Endothelial cell of umbilical vein (primary cell): ENCODE measurements at regions not wholly inside any gene's neighbourhood (a gene's known extent, or its start where the extent isn't known, plus 50 kb on each side); places are given as distances from the start of the nearest gene placed in this dataset.

Source experiments
- EZH2 ChIP-seq: IDR thresholded peaks from 2 replicates; pipeline ENCODE4 v1.6.1; 2012; ENCODE audit warnings: borderline replicate concordance, low read depth, mild to moderate bottlenecking, moderate library complexity, low read length, inconsistent platforms; ENCODE audit not compliant: severe bottlenecking
- FOS ChIP-seq: IDR thresholded peaks from 2 replicates; pipeline ENCODE4 v1.6.1; 2011; ENCODE audit warnings: mild to moderate bottlenecking, low read length, moderate library complexity, borderline replicate concordance; ENCODE audit not compliant: insufficient read depth
- GATA2 ChIP-seq: IDR thresholded peaks from 2 replicates; pipeline ENCODE4 v1.7.0; 2011; ENCODE audit warnings: low read depth, mild to moderate bottlenecking, moderate library complexity, mixed read lengths, low read length; ENCODE audit not compliant: insufficient read length, insufficient read depth
- JUN ChIP-seq: IDR thresholded peaks from 2 replicates; pipeline ENCODE4 v1.6.1; 2011; ENCODE audit warnings: borderline replicate concordance, low read depth; ENCODE audit not compliant: insufficient read length, insufficient read depth
- MYC ChIP-seq: IDR thresholded peaks from one replicate; pipeline ENCODE4 v1.6.1; 2011; ENCODE audit warnings: mild to moderate bottlenecking, low read depth, low read length
- POLR2A ChIP-seq: IDR thresholded peaks from 2 replicates; pipeline ENCODE4 v1.6.1; 2012; ENCODE audit warnings: low read depth, mild to moderate bottlenecking, control low read depth, low read length
- POLR2AphosphoS5 ChIP-seq: IDR thresholded peaks from 2 replicates; pipeline ENCODE4 v1.6.1; 2012; ENCODE audit warnings: low read depth, mild to moderate bottlenecking, control low read depth, low read length, moderate library complexity; ENCODE audit not compliant: insufficient read depth
- TF ChIP-seq, protein P1 (sequence below): IDR thresholded peaks from 2 replicates; pipeline ENCODE4 v1.6.1; 2011; ENCODE audit not compliant: insufficient read depth, insufficient read length
- TF ChIP-seq, protein P2 (sequence below), 2 donors: IDR thresholded peaks; 1 replicate in 1 of 2; 2 replicates in 1 of 2; pipeline ENCODE4 v1.5.1; 2011; ENCODE audit warnings: low read length in 2 of 2, mild to moderate bottlenecking in 2 of 2, moderate library complexity in 2 of 2, control low read depth in 1 of 2, inconsistent platforms in 1 of 2, low read depth in 1 of 2; ENCODE audit not compliant: insufficient read depth in 1 of 2; ENCODE audit errors: extremely low read depth in 1 of 2

DNA sequence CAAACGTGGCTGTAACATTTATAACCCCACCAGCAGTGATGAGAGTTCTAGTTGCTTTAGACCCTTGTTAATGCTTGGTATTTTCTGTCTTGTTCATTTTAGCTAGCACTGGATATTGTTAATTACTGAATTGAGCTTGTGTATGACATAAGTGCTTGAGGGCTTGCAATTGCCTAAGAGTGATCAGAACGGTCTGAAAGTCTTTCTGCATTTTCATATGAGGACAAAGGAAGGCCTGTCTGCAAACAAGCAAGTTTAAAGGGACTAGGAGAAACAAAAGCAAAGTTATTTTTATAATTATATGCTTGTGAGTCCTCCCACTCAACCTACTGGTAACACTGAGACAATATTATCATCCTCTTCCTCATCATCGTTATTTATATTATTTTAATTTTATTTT lies 305.5 kb upstream of the DUSP10 start:
- TF ChIP-seq, protein P1, sequence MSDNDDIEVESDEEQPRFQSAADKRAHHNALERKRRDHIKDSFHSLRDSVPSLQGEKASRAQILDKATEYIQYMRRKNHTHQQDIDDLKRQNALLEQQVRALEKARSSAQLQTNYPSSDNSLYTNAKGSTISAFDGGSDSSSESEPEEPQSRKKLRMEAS, result no peak
- TF ChIP-seq JUN, result no peak
- TF ChIP-seq, protein P2, sequence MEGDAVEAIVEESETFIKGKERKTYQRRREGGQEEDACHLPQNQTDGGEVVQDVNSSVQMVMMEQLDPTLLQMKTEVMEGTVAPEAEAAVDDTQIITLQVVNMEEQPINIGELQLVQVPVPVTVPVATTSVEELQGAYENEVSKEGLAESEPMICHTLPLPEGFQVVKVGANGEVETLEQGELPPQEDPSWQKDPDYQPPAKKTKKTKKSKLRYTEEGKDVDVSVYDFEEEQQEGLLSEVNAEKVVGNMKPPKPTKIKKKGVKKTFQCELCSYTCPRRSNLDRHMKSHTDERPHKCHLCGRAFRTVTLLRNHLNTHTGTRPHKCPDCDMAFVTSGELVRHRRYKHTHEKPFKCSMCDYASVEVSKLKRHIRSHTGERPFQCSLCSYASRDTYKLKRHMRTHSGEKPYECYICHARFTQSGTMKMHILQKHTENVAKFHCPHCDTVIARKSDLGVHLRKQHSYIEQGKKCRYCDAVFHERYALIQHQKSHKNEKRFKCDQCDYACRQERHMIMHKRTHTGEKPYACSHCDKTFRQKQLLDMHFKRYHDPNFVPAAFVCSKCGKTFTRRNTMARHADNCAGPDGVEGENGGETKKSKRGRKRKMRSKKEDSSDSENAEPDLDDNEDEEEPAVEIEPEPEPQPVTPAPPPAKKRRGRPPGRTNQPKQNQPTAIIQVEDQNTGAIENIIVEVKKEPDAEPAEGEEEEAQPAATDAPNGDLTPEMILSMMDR (IDR thresholded peaks at IDR 0.05; ENCODE audit: extremely low read depth in 1 of 2, insufficient read depth in 1 of 2, low read depth in 1 of 2, low read length in 2 of 2), result no peak
- no peak for TF ChIP-seq POLR2A
- no peak for TF ChIP-seq EZH2
- TF ChIP-seq GATA2, result no peak
- TF ChIP-seq POLR2AphosphoS5, result no peak
- TF ChIP-seq FOS, result no peak
- TF ChIP-seq MYC, result no peak
